ENCODE measurements at regions not wholly inside any gene's neighbourhood (a gene's known extent, or its start where the extent isn't known, plus 50 kb on each side); places are given as distances from the start of the nearest gene placed in this dataset.

- TF ChIP-seq, protein P1, sequence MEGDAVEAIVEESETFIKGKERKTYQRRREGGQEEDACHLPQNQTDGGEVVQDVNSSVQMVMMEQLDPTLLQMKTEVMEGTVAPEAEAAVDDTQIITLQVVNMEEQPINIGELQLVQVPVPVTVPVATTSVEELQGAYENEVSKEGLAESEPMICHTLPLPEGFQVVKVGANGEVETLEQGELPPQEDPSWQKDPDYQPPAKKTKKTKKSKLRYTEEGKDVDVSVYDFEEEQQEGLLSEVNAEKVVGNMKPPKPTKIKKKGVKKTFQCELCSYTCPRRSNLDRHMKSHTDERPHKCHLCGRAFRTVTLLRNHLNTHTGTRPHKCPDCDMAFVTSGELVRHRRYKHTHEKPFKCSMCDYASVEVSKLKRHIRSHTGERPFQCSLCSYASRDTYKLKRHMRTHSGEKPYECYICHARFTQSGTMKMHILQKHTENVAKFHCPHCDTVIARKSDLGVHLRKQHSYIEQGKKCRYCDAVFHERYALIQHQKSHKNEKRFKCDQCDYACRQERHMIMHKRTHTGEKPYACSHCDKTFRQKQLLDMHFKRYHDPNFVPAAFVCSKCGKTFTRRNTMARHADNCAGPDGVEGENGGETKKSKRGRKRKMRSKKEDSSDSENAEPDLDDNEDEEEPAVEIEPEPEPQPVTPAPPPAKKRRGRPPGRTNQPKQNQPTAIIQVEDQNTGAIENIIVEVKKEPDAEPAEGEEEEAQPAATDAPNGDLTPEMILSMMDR (IDR thresholded peaks at IDR 0.05) = no peak
- no peak for TF ChIP-seq EZH2 (IDR thresholded peaks at IDR 0.05)
Observed at GRCh38 chr10:52865213-52865612, 92.6 kb upstream of the MBL2 start.
